Ecto neural progenitor cell (in vitro differentiated cells): ENCODE measurements at regions not wholly inside any gene's neighbourhood (a gene's known extent, or its start where the extent isn't known, plus 50 kb on each side); places are given as distances from the start of the nearest gene placed in this dataset.
"Not testable (repeated sequence)": the region's sequence is repeated elsewhere in the genome, so short reads cannot be mapped to it uniquely, and the experiment has no call there.

Source experiments
- DNase-seq: peaks from one replicate; pipeline ENCODE4 v3.0.0-alpha.2; 2018; ENCODE audit warnings: low spot score

GRCh38 chr3:110618512-110619226 is 452.9 kb upstream of the NECTIN3 start:
- no peak for DNase-seq

- no peak for DNase-seq
Observed at GRCh38 chr3:110620118-110620517, 451.5 kb upstream of the NECTIN3 start.

- no peak for DNase-seq
Observed at GRCh38 chr3:110623571-110623970, 448.0 kb upstream of the NECTIN3 start.

- no peak for DNase-seq
Observed at GRCh38 chr3:110624576-110624975, 447.0 kb upstream of the NECTIN3 start.

- no peak for DNase-seq
Observed at GRCh38 chr3:110625201-110625747, 446.3 kb upstream of the NECTIN3 start.

- not testable (repeated sequence) for DNase-seq
Observed at GRCh38 chr3:110626652-110627111, 444.9 kb upstream of the NECTIN3 start.

- no peak for DNase-seq
Observed at GRCh38 chr3:110628650-110629301, 442.8 kb upstream of the NECTIN3 start.

- DNase-seq, result no peak
Observed at GRCh38 chr3:110629917-110630316, 441.7 kb upstream of the NECTIN3 start.

- DNase-seq, result no peak
Observed at GRCh38 chr3:110644203-110644602, 427.4 kb upstream of the NECTIN3 start.

GRCh38 chr3:110646055-110646454 is 425.6 kb upstream of the NECTIN3 start:
- no peak for DNase-seq

- DNase-seq, result no peak
Observed at GRCh38 chr3:110646496-110646895, 425.1 kb upstream of the NECTIN3 start.

GRCh38 chr3:110647586-110647985 is 424.0 kb upstream of the NECTIN3 start:
- DNase-seq, result no peak

GRCh38 chr3:110650741-110651140 is 420.9 kb upstream of the NECTIN3 start:
- DNase-seq, result no peak

GRCh38 chr3:110654843-110655502 is 416.6 kb upstream of the NECTIN3 start:
- DNase-seq, result no peak

- DNase-seq, result no peak
Observed at GRCh38 chr3:110656394-110657025, 415.1 kb upstream of the NECTIN3 start.

GRCh38 chr3:110664148-110664547 is 407.5 kb upstream of the NECTIN3 start:
- DNase-seq, result no peak

GRCh38 chr3:110666495-110666894 is 405.1 kb upstream of the NECTIN3 start:
- no peak for DNase-seq

- no peak for DNase-seq
Observed at GRCh38 chr3:110667216-110667615, 404.4 kb upstream of the NECTIN3 start.

- DNase-seq, result no peak
Observed at GRCh38 chr3:110670407-110670806, 401.2 kb upstream of the NECTIN3 start.

- DNase-seq, result no peak
Observed at GRCh38 chr3:110677506-110677905, 394.1 kb upstream of the NECTIN3 start.

GRCh38 chr3:110679285-110679684 is 392.3 kb upstream of the NECTIN3 start:
- no peak for DNase-seq

- DNase-seq, result no peak
Observed at GRCh38 chr3:110680450-110680849, 391.2 kb upstream of the NECTIN3 start.
